ENCODE measurements at regions not wholly inside any gene's neighbourhood (a gene's known extent, or its start where the extent isn't known, plus 50 kb on each side); places are given as distances from the start of the nearest gene placed in this dataset.

DNA sequence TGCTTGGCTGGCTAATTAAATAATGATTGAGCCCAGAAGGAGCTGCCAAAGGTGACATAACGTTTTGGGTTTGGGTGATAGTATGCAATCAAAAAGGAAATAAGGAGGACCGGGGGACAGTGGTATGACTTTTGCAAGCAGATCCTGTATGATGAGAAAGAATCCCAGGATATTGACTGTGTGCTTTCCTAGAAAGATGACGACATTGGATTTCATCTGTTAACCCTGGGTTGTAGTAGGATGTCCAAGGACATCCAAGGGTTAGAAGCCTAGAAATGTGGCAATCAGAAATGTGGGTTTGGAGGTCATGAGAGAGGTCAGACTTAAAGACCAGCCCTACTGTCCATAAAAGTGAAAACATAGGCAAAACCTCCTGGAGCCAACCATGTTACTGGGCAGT lies 50.3 kb upstream of the HMHB1 start:
- H3K36me3 ChIP-seq (ENCODE audit: insufficient read depth, low read length) = no peaks in the 10 kb centered on the region
- no peak overlapping the region for H3K4me3 ChIP-seq
- TF ChIP-seq FOXP2 (optimal IDR thresholded peaks at IDR 0.05; ENCODE audit: control extremely low read depth, extremely low read length, insufficient read depth) (no peak), EZH2 (IDR thresholded peaks at IDR 0.05) (no peak), POLR2AphosphoS5 (IDR thresholded peaks at IDR 0.05; ENCODE audit: borderline replicate concordance, low read depth, low read length) (no peak)
- H3K27ac ChIP-seq = no peak overlapping the region
- no peak overlapping the region for H3K9ac ChIP-seq (ENCODE audit: insufficient read length)
- no peaks in the 10 kb centered on the region for H3K9me3 ChIP-seq (ENCODE audit: low read depth, low read length)
- no peak for DNase-seq (ENCODE audit: low read depth, low spot score)

GRCh38 chr5:143760755-143761154 lies 51.2 kb upstream of the HMHB1 start:
- Histone ChIP-seq H3K36me3 (ENCODE audit: insufficient read depth, low read length) (no peaks in the 10 kb centered on the region), H3K9me3 (ENCODE audit: low read depth, low read length) (no peaks in the 10 kb centered on the region), H3K9ac (ENCODE audit: insufficient read length) (no peak overlapping the region), H3K27ac (no peak overlapping the region), H3K4me3 (no peak overlapping the region)
- DNase-seq (ENCODE audit: low read depth, low spot score) = no peak
- TF ChIP-seq POLR2AphosphoS5 (IDR thresholded peaks at IDR 0.05; ENCODE audit: borderline replicate concordance, low read depth, low read length) (no peak), FOXP2 (optimal IDR thresholded peaks at IDR 0.05; ENCODE audit: control extremely low read depth, extremely low read length, insufficient read depth) (no peak), EZH2 (IDR thresholded peaks at IDR 0.05) (no peak)

DNA sequence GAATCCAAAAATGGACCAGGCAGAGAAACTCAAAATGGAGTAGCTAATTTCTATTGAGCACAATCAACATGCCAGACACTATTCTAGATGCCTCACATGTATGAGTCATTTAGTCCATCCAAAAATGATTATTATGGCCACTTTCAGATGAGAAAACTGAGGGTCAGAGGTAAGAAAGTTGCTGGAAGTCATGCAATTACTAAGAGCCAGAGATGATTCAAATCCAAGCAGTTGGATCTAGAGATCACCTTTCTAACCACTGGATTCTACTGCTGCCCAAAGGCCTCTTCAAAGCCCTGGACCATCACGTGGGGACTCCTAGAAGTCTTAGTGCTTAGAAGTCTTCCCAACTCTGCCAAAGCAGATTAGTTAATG lies 51.8 kb upstream of the HMHB1 start:
- Histone ChIP-seq H3K27ac (no peak overlapping the region), H3K9ac (ENCODE audit: insufficient read length) (no peak overlapping the region), H3K4me3 (no peak overlapping the region), H3K36me3 (ENCODE audit: insufficient read depth, low read length) (no peaks in the 10 kb centered on the region), H3K9me3 (ENCODE audit: low read depth, low read length) (no peaks in the 10 kb centered on the region)
- DNase-seq (ENCODE audit: low read depth, low spot score) = no peak
- TF ChIP-seq EZH2 (IDR thresholded peaks at IDR 0.05) = no peak
- TF ChIP-seq POLR2AphosphoS5 (IDR thresholded peaks at IDR 0.05; ENCODE audit: borderline replicate concordance, low read depth, low read length) = no peak
- TF ChIP-seq FOXP2 (optimal IDR thresholded peaks at IDR 0.05; ENCODE audit: control extremely low read depth, extremely low read length, insufficient read depth) = no peak

GRCh38 chr5:143759396-143760130 lies 52.4 kb upstream of the HMHB1 start:
- no peaks in the 10 kb centered on the region for H3K9me3 ChIP-seq (ENCODE audit: low read depth, low read length)
- no peaks in the 10 kb centered on the region for H3K36me3 ChIP-seq (ENCODE audit: insufficient read depth, low read length)
- TF ChIP-seq POLR2AphosphoS5 (IDR thresholded peaks at IDR 0.05; ENCODE audit: borderline replicate concordance, low read depth, low read length) (no peak), FOXP2 (optimal IDR thresholded peaks at IDR 0.05; ENCODE audit: control extremely low read depth, extremely low read length, insufficient read depth) (no peak), EZH2 (IDR thresholded peaks at IDR 0.05) (no peak)
- no peak overlapping the region for H3K4me3 ChIP-seq
- no peak overlapping the region for H3K27ac ChIP-seq
- DNase-seq (ENCODE audit: low read depth, low spot score) = no peak
- H3K9ac ChIP-seq (ENCODE audit: insufficient read length) = no peak overlapping the region

DNA sequence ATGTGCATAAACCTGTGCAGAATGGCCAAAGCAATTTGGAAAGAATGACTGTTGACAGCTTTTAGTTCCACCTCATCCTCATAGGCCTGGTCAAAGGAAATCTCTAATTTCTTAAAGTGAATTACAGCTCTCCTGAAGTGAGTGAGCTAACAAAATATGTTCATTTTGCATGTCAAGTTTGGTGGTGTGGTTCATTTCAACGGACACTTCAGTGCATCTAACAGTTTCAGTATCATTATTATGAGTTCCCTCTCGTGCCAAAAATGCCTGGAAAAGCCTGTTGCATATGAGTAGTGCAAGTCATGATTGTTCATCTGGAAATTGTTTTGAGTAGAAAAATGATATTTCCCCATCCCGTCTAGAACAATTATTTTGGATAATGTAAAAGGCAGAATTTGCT lies 53.2 kb upstream of the HMHB1 start:
- Histone ChIP-seq H3K9me3 (ENCODE audit: low read depth, low read length) (no peaks in the 10 kb centered on the region), H3K4me3 (no peak overlapping the region), H3K27ac (no peak overlapping the region), H3K36me3 (ENCODE audit: insufficient read depth, low read length) (no peaks in the 10 kb centered on the region), H3K9ac (ENCODE audit: insufficient read length) (no peak overlapping the region)
- TF ChIP-seq EZH2 (IDR thresholded peaks at IDR 0.05) (no peak), FOXP2 (optimal IDR thresholded peaks at IDR 0.05; ENCODE audit: control extremely low read depth, extremely low read length, insufficient read depth) (no peak), POLR2AphosphoS5 (IDR thresholded peaks at IDR 0.05; ENCODE audit: borderline replicate concordance, low read depth, low read length) (no peak)
- no peak for DNase-seq (ENCODE audit: low read depth, low spot score)

GRCh38 chr5:143758015-143758414 lies 53.9 kb upstream of the HMHB1 start:
- Histone ChIP-seq H3K9ac (ENCODE audit: insufficient read length) (no peak overlapping the region), H3K4me3 (no peak overlapping the region), H3K9me3 (ENCODE audit: low read depth, low read length) (no peaks in the 10 kb centered on the region), H3K27ac (no peak overlapping the region), H3K36me3 (ENCODE audit: insufficient read depth, low read length) (no peaks in the 10 kb centered on the region)
- TF ChIP-seq EZH2 (IDR thresholded peaks at IDR 0.05) (no peak), FOXP2 (optimal IDR thresholded peaks at IDR 0.05; ENCODE audit: control extremely low read depth, extremely low read length, insufficient read depth) (no peak), POLR2AphosphoS5 (IDR thresholded peaks at IDR 0.05; ENCODE audit: borderline replicate concordance, low read depth, low read length) (no peak)
- DNase-seq (ENCODE audit: low read depth, low spot score) = no peak

DNA sequence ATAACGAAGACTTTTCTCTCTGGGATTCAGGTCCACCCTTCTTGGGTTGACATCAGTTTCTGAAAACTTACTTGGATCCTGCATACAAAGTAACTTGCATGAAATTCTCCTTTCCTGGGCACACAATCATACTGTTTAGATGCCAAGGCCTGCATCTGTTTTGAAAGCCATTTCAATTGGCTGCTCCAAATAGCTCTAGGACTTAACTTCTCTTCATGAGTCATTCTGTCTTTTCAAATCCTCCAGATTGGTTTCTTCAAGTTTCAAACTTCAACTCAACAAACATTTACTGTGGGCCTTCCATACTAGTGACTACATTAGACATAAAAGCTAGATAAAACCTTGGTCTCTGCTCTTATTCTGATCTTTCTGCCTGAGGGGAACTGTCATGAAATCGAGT lies 54.8 kb upstream of the HMHB1 start:
- Histone ChIP-seq H3K9me3 (ENCODE audit: low read depth, low read length) (no peaks in the 10 kb centered on the region), H3K9ac (ENCODE audit: insufficient read length) (no peak overlapping the region), H3K4me3 (no peak overlapping the region), H3K36me3 (ENCODE audit: insufficient read depth, low read length) (no peaks in the 10 kb centered on the region), H3K27ac (no peak overlapping the region)
- no peak for TF ChIP-seq POLR2AphosphoS5 (IDR thresholded peaks at IDR 0.05; ENCODE audit: borderline replicate concordance, low read depth, low read length)
- no peak for TF ChIP-seq FOXP2 (optimal IDR thresholded peaks at IDR 0.05; ENCODE audit: control extremely low read depth, extremely low read length, insufficient read depth)
- no peak for TF ChIP-seq EZH2 (IDR thresholded peaks at IDR 0.05)
- no peak for DNase-seq (ENCODE audit: low read depth, low spot score)

DNA sequence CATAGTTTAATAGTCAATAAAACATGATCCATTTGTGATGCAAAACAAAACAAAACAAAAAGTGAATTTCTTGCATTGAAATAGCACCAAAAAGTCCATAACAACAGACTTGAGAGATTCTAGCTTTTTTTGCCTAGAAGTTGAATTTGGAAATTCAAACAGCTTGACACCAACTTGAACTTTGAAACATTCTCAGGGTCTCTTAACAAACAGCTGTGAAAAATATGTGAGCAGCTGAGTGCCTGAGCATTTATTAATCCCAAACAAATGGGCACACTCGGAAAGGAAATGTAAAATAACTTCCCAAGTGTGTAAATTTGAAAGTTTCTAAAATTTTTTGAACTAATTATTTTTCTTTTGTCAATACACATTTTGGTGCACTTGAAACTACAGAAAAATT lies 56.0 kb upstream of the HMHB1 start:
- H3K36me3 ChIP-seq (ENCODE audit: insufficient read depth, low read length) = no peaks in the 10 kb centered on the region
- no peaks in the 10 kb centered on the region for H3K9me3 ChIP-seq (ENCODE audit: low read depth, low read length)
- H3K27ac ChIP-seq = no peak overlapping the region
- no peak overlapping the region for H3K9ac ChIP-seq (ENCODE audit: insufficient read length)
- no peak for DNase-seq (ENCODE audit: low read depth, low spot score)
- no peak for TF ChIP-seq EZH2 (IDR thresholded peaks at IDR 0.05)
- TF ChIP-seq POLR2AphosphoS5 (IDR thresholded peaks at IDR 0.05; ENCODE audit: borderline replicate concordance, low read depth, low read length) = no peak
- TF ChIP-seq FOXP2 (optimal IDR thresholded peaks at IDR 0.05; ENCODE audit: control extremely low read depth, extremely low read length, insufficient read depth) = no peak
- no peak overlapping the region for H3K4me3 ChIP-seq

Data from SK-N-MC (cell line).